ENCODE measurements at regions not wholly inside any gene's neighbourhood (a gene's known extent, or its start where the extent isn't known, plus 50 kb on each side); places are given as distances from the start of the nearest gene placed in this dataset.

DNA sequence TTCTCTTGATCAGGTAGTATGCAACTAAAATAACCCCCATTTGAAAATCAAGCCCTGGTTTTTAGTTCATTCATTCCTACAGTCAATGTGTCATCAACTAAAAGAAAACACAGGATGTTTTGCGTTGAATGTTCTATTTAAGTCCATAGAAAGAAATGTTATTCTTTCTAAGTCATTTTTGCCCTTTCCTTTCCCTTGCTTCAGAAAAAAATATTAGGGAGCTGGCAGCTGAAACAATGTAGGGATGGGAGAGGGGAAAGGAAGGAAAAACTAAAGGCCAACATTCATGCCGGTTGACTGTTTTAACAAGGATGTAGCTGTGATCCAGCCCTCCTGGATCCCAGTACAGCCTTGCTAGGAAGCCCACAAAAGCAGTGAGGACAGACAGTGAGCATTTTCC lies 155.1 kb downstream of the BTG1 start:
- Histone ChIP-seq H3K9ac (ENCODE audit: low read length) (no peak overlapping the region), H3K79me2 (ENCODE audit: insufficient read depth, low read length) (no peaks in the 10 kb centered on the region), H4K20me1 (ENCODE audit: low read depth, low read length) (no peaks in the 10 kb centered on the region), H3K36me3 (ENCODE audit: low read length) (no peaks in the 10 kb centered on the region), H3K9me3 (ENCODE audit: insufficient read depth, low read length) (no peaks in the 10 kb centered on the region), H3K9me2 (replicated peaks; ENCODE audit: insufficient read depth, low read length) (no peaks in the 10 kb centered on the region), H3K27ac (ENCODE audit: low read depth, low read length) (no peak overlapping the region), H3K27me3 (ENCODE audit: low read length) (no peaks in the 10 kb centered on the region), H3F3A (ENCODE audit: insufficient read depth) (no peaks in the 10 kb centered on the region), H3K4me3 (ENCODE audit: insufficient read depth, low read length, poor library complexity, severe bottlenecking) (no peak overlapping the region), H2AFZ (ENCODE audit: low read depth, low read length, severe bottlenecking) (no peak overlapping the region), H3K4me2 (ENCODE audit: low read depth, low read length, poor library complexity, severe bottlenecking) (no peak overlapping the region)
- TF ChIP-seq EZH2phosphoT487 (conservative IDR thresholded peaks at IDR 0.05; ENCODE audit: low read length), result no peak
- TF ChIP-seq, protein P1, sequence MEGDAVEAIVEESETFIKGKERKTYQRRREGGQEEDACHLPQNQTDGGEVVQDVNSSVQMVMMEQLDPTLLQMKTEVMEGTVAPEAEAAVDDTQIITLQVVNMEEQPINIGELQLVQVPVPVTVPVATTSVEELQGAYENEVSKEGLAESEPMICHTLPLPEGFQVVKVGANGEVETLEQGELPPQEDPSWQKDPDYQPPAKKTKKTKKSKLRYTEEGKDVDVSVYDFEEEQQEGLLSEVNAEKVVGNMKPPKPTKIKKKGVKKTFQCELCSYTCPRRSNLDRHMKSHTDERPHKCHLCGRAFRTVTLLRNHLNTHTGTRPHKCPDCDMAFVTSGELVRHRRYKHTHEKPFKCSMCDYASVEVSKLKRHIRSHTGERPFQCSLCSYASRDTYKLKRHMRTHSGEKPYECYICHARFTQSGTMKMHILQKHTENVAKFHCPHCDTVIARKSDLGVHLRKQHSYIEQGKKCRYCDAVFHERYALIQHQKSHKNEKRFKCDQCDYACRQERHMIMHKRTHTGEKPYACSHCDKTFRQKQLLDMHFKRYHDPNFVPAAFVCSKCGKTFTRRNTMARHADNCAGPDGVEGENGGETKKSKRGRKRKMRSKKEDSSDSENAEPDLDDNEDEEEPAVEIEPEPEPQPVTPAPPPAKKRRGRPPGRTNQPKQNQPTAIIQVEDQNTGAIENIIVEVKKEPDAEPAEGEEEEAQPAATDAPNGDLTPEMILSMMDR (IDR thresholded peaks at IDR 0.05; ENCODE audit: insufficient read depth, low read length, poor library complexity, severe bottlenecking), result no peak

DNA sequence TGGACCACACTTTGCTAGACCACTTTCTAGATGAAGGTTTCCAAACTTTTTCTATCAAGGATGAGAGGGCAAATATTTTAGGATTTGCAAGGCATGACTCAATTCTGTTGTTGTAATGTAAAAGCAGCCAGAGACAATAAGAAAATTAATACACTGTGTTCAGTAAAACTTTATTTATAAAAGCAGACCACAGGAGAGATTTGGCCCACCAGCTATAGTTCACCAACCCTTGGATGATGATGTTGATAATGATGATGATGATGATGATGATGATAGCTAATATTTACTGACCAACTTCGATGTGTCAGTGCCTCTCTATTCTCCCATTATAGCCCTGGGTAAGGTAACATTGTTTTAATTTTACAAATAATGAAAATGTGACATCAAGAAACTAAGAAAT lies 156.5 kb downstream of the BTG1 start:
- Histone ChIP-seq H3K9ac (ENCODE audit: low read length) (no peak overlapping the region), H3K9me2 (replicated peaks; ENCODE audit: insufficient read depth, low read length) (no peaks in the 10 kb centered on the region), H3F3A (ENCODE audit: insufficient read depth) (no peaks in the 10 kb centered on the region), H3K27ac (ENCODE audit: low read depth, low read length) (no peak overlapping the region), H3K36me3 (ENCODE audit: low read length) (no peaks in the 10 kb centered on the region), H3K79me2 (ENCODE audit: insufficient read depth, low read length) (no peaks in the 10 kb centered on the region), H2AFZ (ENCODE audit: low read depth, low read length, severe bottlenecking) (no peak overlapping the region), H3K27me3 (ENCODE audit: low read length) (no peaks in the 10 kb centered on the region), H4K20me1 (ENCODE audit: low read depth, low read length) (no peaks in the 10 kb centered on the region), H3K4me2 (ENCODE audit: low read depth, low read length, poor library complexity, severe bottlenecking) (no peak overlapping the region), H3K4me3 (ENCODE audit: insufficient read depth, low read length, poor library complexity, severe bottlenecking) (no peak overlapping the region), H3K9me3 (ENCODE audit: insufficient read depth, low read length) (no peaks in the 10 kb centered on the region)
- TF ChIP-seq, protein P1 (IDR thresholded peaks at IDR 0.05; ENCODE audit: insufficient read depth, low read length, poor library complexity, severe bottlenecking), result no peak
- no peak for TF ChIP-seq EZH2phosphoT487 (conservative IDR thresholded peaks at IDR 0.05; ENCODE audit: low read length)

DNA sequence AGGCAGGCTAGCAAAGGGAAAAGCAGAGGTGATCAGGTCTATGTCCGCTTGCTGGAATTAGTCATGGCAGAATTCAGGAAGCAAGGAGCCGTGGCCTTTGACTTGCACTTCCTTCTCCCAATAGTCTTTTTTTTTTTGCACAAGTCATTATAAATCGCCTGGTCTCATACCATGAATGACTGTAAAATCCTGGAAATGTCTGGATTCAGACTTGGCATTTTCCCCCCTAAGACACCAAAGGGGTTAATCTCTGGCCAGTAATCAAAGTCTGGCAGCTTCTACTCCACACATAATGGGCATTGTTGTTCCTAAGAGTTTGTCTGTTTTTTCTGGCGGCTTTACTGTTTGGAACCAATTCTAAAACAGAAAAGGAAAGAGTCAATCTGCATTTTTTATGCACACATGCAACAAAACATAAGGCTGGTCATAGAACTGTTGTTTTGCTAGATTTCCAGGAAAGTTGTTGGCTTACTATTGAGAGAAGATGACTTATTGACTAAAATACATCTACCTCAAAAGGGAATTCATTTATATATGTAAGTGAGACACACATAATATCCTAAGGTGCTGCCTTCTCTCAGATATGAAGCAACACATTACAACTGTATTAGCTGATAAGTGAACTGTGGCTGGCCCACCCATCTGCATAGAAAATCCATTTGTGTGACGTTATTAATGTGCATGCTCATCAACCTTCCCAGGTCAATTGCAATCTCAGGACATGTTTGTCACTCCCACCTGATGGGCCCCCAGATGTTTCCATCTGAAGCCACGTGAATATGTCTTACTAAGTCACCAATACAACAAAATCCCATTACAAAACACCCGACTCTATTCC lies 157.3 kb downstream of the BTG1 start:
- H3K79me2 ChIP-seq (ENCODE audit: insufficient read depth, low read length), result no peaks in the 10 kb centered on the region
- no peaks in the 10 kb centered on the region for H3K27me3 ChIP-seq (ENCODE audit: low read length)
- no peak overlapping the region for H3K4me2 ChIP-seq (ENCODE audit: low read depth, low read length, poor library complexity, severe bottlenecking)
- no peaks in the 10 kb centered on the region for H3K9me2 ChIP-seq (replicated peaks; ENCODE audit: insufficient read depth, low read length)
- H2AFZ ChIP-seq (ENCODE audit: low read depth, low read length, severe bottlenecking), result no peak overlapping the region
- no peak for TF ChIP-seq EZH2phosphoT487 (conservative IDR thresholded peaks at IDR 0.05; ENCODE audit: low read length)
- TF ChIP-seq, protein P1 (IDR thresholded peaks at IDR 0.05; ENCODE audit: insufficient read depth, low read length, poor library complexity, severe bottlenecking), result no peak
- no peaks in the 10 kb centered on the region for H3K36me3 ChIP-seq (ENCODE audit: low read length)
- no peaks in the 10 kb centered on the region for H4K20me1 ChIP-seq (ENCODE audit: low read depth, low read length)
- H3K9me3 ChIP-seq (ENCODE audit: insufficient read depth, low read length), result no peaks in the 10 kb centered on the region
- no peak overlapping the region for H3K4me3 ChIP-seq (ENCODE audit: insufficient read depth, low read length, poor library complexity, severe bottlenecking)
- no peaks in the 10 kb centered on the region for H3F3A ChIP-seq (ENCODE audit: insufficient read depth)
- no peak overlapping the region for H3K9ac ChIP-seq (ENCODE audit: low read length)
- no peak overlapping the region for H3K27ac ChIP-seq (ENCODE audit: low read depth, low read length)

Data from SU-DHL-6 (cell line).